CD14-positive monocyte (primary cell): ENCODE measurements at regions not wholly inside any gene's neighbourhood (a gene's known extent, or its start where the extent isn't known, plus 50 kb on each side); places are given as distances from the start of the nearest gene placed in this dataset.
"Not testable (repeated sequence)": the region's sequence is repeated elsewhere in the genome, so short reads cannot be mapped to it uniquely, and the experiment has no call there.

Experiments
- DNase-seq, 3 donors: peaks; one replicate each; pipeline ENCODE4 v3.0.0-alpha.2; 2011 to 2022
- H2AFZ ChIP-seq: 2 replicates; pipeline ENCODE4 v1.6.0; 2012; ENCODE audit warnings: mild to moderate bottlenecking, low read depth, low read length, inconsistent platforms; ENCODE audit not compliant: insufficient read depth, poor library complexity, severe bottlenecking
- H3K27ac ChIP-seq, 2 donors: 1 replicate in 1 of 2; 2 replicates in 1 of 2; pipeline ENCODE4 v1.5.1; 2012 to 2013; ENCODE audit warnings: low read length in 2 of 2, control low read depth in 1 of 2, inconsistent platforms in 1 of 2, low read depth in 1 of 2, mild to moderate bottlenecking in 1 of 2
- H3K27me3 ChIP-seq, 2 donors: one replicate each; pipeline versions ENCODE4 v1.6.0 to v1.6.1; 2011 to 2013; ENCODE audit warnings: low read length in 2 of 2; ENCODE audit not compliant: control insufficient read depth in 2 of 2, insufficient read depth in 2 of 2
- H3K36me3 ChIP-seq, 2 donors: replicated peaks in 1 of 2; 1 replicate in 1 of 2; 2 replicates in 1 of 2; pipeline versions ENCODE4 v1.5.1 to v1.6.1; 2012 to 2013; ENCODE audit warnings: low read length in 2 of 2, control low read depth in 1 of 2, inconsistent platforms in 1 of 2, mild to moderate bottlenecking in 1 of 2; ENCODE audit not compliant: insufficient read depth in 2 of 2, control insufficient read depth in 1 of 2
- H3K4me1 ChIP-seq, 2 donors: 1 replicate in 1 of 2; 2 replicates in 1 of 2; pipeline versions ENCODE4 v1.5.1 to v1.6.1; 2012 to 2013; ENCODE audit warnings: low read length in 2 of 2, control low read depth in 1 of 2, inconsistent platforms in 1 of 2, mild to moderate bottlenecking in 1 of 2, moderate library complexity in 1 of 2; ENCODE audit not compliant: insufficient read depth in 2 of 2, control insufficient read depth in 1 of 2
- H3K4me2 ChIP-seq: replicated peaks from 2 replicates; pipeline ENCODE3; 2012; ENCODE audit warnings: low read length, moderate library complexity, mild to moderate bottlenecking; ENCODE audit not compliant: poor library complexity, severe bottlenecking; ENCODE audit errors: extremely low read depth
- H3K4me3 ChIP-seq, 3 experiments: fragments of 200-600 bp in 1 of 3; sonication (generic) in 1 of 3; replicated peaks in 1 of 3; 1 replicate in 2 of 3; 2 replicates in 1 of 3; pipeline ENCODE4 v1.5.1; 2011 to 2013; ENCODE audit warnings: low read length in 3 of 3, mild to moderate bottlenecking in 3 of 3, control low read depth in 2 of 3, low read depth in 2 of 3, inconsistent platforms in 1 of 3, moderate library complexity in 1 of 3
- H3K79me2 ChIP-seq: 2 replicates; pipeline ENCODE4 v1.6.0; 2012; ENCODE audit warnings: mild to moderate bottlenecking, control low read depth, inconsistent platforms, low read length, moderate library complexity; ENCODE audit not compliant: insufficient read depth
- H3K9ac ChIP-seq: 2 replicates; pipeline ENCODE4 v1.6.0; 2017; ENCODE audit warnings: low read length, mild to moderate bottlenecking; ENCODE audit not compliant: insufficient read depth, poor library complexity, severe bottlenecking
- H3K9me3 ChIP-seq, 2 donors: replicated peaks in 1 of 2; 1 replicate in 1 of 2; 2 replicates in 1 of 2; pipeline versions ENCODE4 v1.5.1 to v1.6.1; 2012 to 2013; ENCODE audit warnings: low read length in 2 of 2, control low read depth in 1 of 2; ENCODE audit not compliant: control insufficient read depth in 1 of 2, insufficient read depth in 1 of 2
- H4K20me1 ChIP-seq: 2 replicates; pipeline ENCODE4 v1.6.0; 2012; ENCODE audit warnings: mild to moderate bottlenecking, low read length, control low read depth, moderate library complexity; ENCODE audit not compliant: insufficient read depth
- H3K27ac Mint-ChIP-seq, 7 donors: one replicate each; pipeline ENCODE4 v1.8.0; 2020; ENCODE audit warnings: mild to moderate bottlenecking in 7 of 7, mixed read lengths in 7 of 7, moderate library complexity in 6 of 7, inconsistent platforms in 2 of 7
- H3K27me3 Mint-ChIP-seq, 3 donors: one replicate each; pipeline ENCODE4 v1.8.0; 2021 to 2022; ENCODE audit warnings: low read depth in 3 of 3, mild to moderate bottlenecking in 3 of 3, mixed read lengths in 3 of 3, moderate library complexity in 3 of 3, inconsistent platforms in 1 of 3
- H3K36me3 Mint-ChIP-seq, 2 donors: one replicate each; pipeline ENCODE4 v1.8.0; 2020; ENCODE audit warnings: mixed read lengths in 2 of 2, inconsistent platforms in 1 of 2, mild to moderate bottlenecking in 1 of 2
- H3K4me1 Mint-ChIP-seq: one replicate; pipeline ENCODE4 v1.8.0; 2020; ENCODE audit warnings: mild to moderate bottlenecking, mixed read lengths
- H3K4me3 Mint-ChIP-seq, 2 donors: one replicate each; pipeline ENCODE4 v1.8.0; 2020; ENCODE audit warnings: mild to moderate bottlenecking in 2 of 2, mixed read lengths in 2 of 2, moderate library complexity in 1 of 2
- H3K9me3 Mint-ChIP-seq, 7 donors: one replicate each; pipeline ENCODE4 v1.8.0; 2020 to 2022; ENCODE audit warnings: mixed read lengths in 7 of 7, mild to moderate bottlenecking in 6 of 7, moderate library complexity in 6 of 7, inconsistent platforms in 2 of 7
- CTCF ChIP-seq: fragments of 200-600 bp; IDR thresholded peaks from one replicate; pipeline ENCODE4 v1.8.0; 2022; ENCODE audit warnings: antibody characterized with exemption, mild to moderate bottlenecking
- WGBS: methylation state at CpG from one replicate; pipeline ENCODE4 v1.1.5; 2013; ENCODE audit warnings: missing lambda C conversion rate; ENCODE audit not compliant: insufficient coverage; 5-methylcytosine and 5-hydroxymethylcytosine counted together
- intact Hi-C, 2 donors: fragments of 100-400 bp; cut with micrococcal nuclease; formaldehyde crosslinking; loops; one replicate each; pipeline versions ENCODE4 v1.15.0 to v1.15.1; 2023

GRCh38 chr19:28296506-28296905 is 916.4 kb downstream of the UQCRFS1 start:
- Histone ChIP-seq H3K9ac (no peak overlapping the region), H3K4me1 (no peaks in the 10 kb centered on the region), H3K4me2 (no peak overlapping the region), H2AFZ (no peak overlapping the region), H3K4me3 (no peak overlapping the region), H3K36me3 (no peaks in the 10 kb centered on the region), H3K27me3 (no peaks in the 10 kb centered on the region), H3K27ac (no peak overlapping the region), H4K20me1 (no peaks in the 10 kb centered on the region), H3K9me3 (peaks cover 0 to 3% of the 10 kb centered on the region in 2 donors), H3K79me2 (no peaks in the 10 kb centered on the region)
- intact Hi-C loops = no loop called here
- Mint-ChIP-seq H3K9me3 (peaks cover 0 to 8% (median 2%) of the 10 kb centered on the region in 7 donors), H3K4me1 (no peaks in the 10 kb centered on the region), H3K4me3 (no peak overlapping the region), H3K36me3 (no peaks in the 10 kb centered on the region), H3K27ac (no peak overlapping the region), H3K27me3 (peaks cover 0 to 3% (median 0%) of the 10 kb centered on the region in 3 donors)
- no peak for TF ChIP-seq CTCF
- no peak for DNase-seq
- no CpG with 5 or more reads among the region's 4 CpGs for WGBS

GRCh38 chr19:28294975-28295374 is 918.0 kb downstream of the UQCRFS1 start:
- no CpG with 5 or more reads among the region's 1 CpG for WGBS
- H3K79me2 ChIP-seq, H3K27me3 ChIP-seq, H3K27ac ChIP-seq, H4K20me1 ChIP-seq, H3K4me3 Mint-ChIP-seq, H2AFZ ChIP-seq, H3K4me3 ChIP-seq, H3K9ac ChIP-seq, DNase-seq, H3K27ac Mint-ChIP-seq, H3K4me1 Mint-ChIP-seq, intact Hi-C loops, H3K27me3 Mint-ChIP-seq, H3K36me3 ChIP-seq, H3K9me3 Mint-ChIP-seq, H3K4me2 ChIP-seq, H3K4me1 ChIP-seq, H3K9me3 ChIP-seq, H3K36me3 Mint-ChIP-seq: not testable (repeated sequence)
